ENCODE measurements at regions not wholly inside any gene's neighbourhood (a gene's known extent, or its start where the extent isn't known, plus 50 kb on each side); places are given as distances from the start of the nearest gene placed in this dataset.

GRCh38 chr5:174400461-174400860 lies 323.9 kb upstream of the MSX2 start:
- TF ChIP-seq CTCF (IDR thresholded peaks at IDR 0.05 in 4 of 5, conservative IDR thresholded peaks at IDR 0.05 in 1 of 5) (no peak), POLR2A (IDR thresholded peaks at IDR 0.05) (no peak)

All from gastrocnemius medialis (tissue), 4 donors.